ENCODE measurements at regions not wholly inside any gene's neighbourhood (a gene's known extent, or its start where the extent isn't known, plus 50 kb on each side); places are given as distances from the start of the nearest gene placed in this dataset.

GRCh38 chr11:128311742-128312719 lies 275.3 kb downstream of the ETS1 start:
- TF ChIP-seq CTCF (IDR thresholded peaks at IDR 0.05), result no peak
- no peak for TF ChIP-seq POLR2AphosphoS5 (IDR thresholded peaks at IDR 0.05)
- TF ChIP-seq POLR2A (IDR thresholded peaks at IDR 0.05), result no peak
- Histone ChIP-seq H3K4me3 (no peak overlapping the region), H3K9me3 (no peaks in the 10 kb centered on the region), H3K4me1 (replicated peaks) (no peaks in the 10 kb centered on the region), H3K27me3 (replicated peaks; ENCODE audit: insufficient read depth) (no peaks in the 10 kb centered on the region), H3K36me3 (no peaks in the 10 kb centered on the region), H3K27ac (no peak overlapping the region)
- 55% methylated on average over 3 of the region's 3 CpGs for WGBS
- no peak for DNase-seq (ENCODE audit: low spot score)
- intact Hi-C loops (cut with DNase I), result no loop called here

GRCh38 chr11:128310676-128311445 lies 276.5 kb downstream of the ETS1 start:
- no peaks in the 10 kb centered on the region for H3K4me1 ChIP-seq (replicated peaks)
- no peaks in the 10 kb centered on the region for H3K27me3 ChIP-seq (replicated peaks; ENCODE audit: insufficient read depth)
- H3K9me3 ChIP-seq, result no peaks in the 10 kb centered on the region
- no peak overlapping the region for H3K27ac ChIP-seq
- no peak overlapping the region for H3K4me3 ChIP-seq
- TF ChIP-seq POLR2A (IDR thresholded peaks at IDR 0.05) (no peak), CTCF (IDR thresholded peaks at IDR 0.05) (no peak), POLR2AphosphoS5 (IDR thresholded peaks at IDR 0.05) (no peak)
- DNase-seq (ENCODE audit: low spot score), result no peak
- intact Hi-C loops (cut with DNase I), result no loop called here
- WGBS, result 79% methylated on average over 7 of the region's 7 CpGs
- no peaks in the 10 kb centered on the region for H3K36me3 ChIP-seq

- TF ChIP-seq POLR2AphosphoS5 (IDR thresholded peaks at IDR 0.05) (no peak), POLR2A (IDR thresholded peaks at IDR 0.05) (no peak), CTCF (IDR thresholded peaks at IDR 0.05) (no peak)
- Histone ChIP-seq H3K36me3 (no peaks in the 10 kb centered on the region), H3K4me3 (no peak overlapping the region), H3K4me1 (replicated peaks) (no peaks in the 10 kb centered on the region), H3K27me3 (replicated peaks; ENCODE audit: insufficient read depth) (no peaks in the 10 kb centered on the region), H3K27ac (no peak overlapping the region), H3K9me3 (no peaks in the 10 kb centered on the region)
- DNase-seq (ENCODE audit: low spot score), result no peak
- intact Hi-C loops (cut with DNase I), result no loop called here
- 86% methylated on average over 3 of the region's 3 CpGs for WGBS
Measured at GRCh38 chr11:128310005-128310404, 277.4 kb downstream of the ETS1 start.

DNA sequence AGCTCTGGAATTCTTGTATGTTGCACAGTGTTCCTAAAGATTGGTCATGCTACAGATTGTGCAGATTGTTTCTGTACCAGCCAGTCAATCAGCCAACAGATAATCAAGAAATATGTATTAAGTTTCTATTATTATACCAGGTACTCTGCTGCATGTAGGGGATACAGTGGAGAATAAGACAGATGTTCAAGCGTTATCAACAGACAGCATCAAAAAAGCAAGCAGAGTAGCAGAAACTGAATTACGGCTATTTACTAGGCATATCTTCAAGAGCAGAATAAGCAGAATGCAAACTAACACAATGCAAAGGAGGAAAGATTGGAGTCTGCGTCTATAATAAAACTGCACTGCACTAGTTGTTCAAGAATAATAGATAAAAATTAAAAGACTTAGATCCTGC lies 278.6 kb downstream of the ETS1 start:
- H3K4me3 ChIP-seq, result no peak overlapping the region
- no peaks in the 10 kb centered on the region for H3K36me3 ChIP-seq
- WGBS, result 75% methylated on average over 3 of the region's 3 CpGs
- H3K27me3 ChIP-seq (replicated peaks; ENCODE audit: insufficient read depth), result no peaks in the 10 kb centered on the region
- no peaks in the 10 kb centered on the region for H3K4me1 ChIP-seq (replicated peaks)
- no peak overlapping the region for H3K27ac ChIP-seq
- H3K9me3 ChIP-seq, result no peaks in the 10 kb centered on the region
- DNase-seq (ENCODE audit: low spot score), result no peak
- TF ChIP-seq POLR2A (IDR thresholded peaks at IDR 0.05), result no peak
- TF ChIP-seq POLR2AphosphoS5 (IDR thresholded peaks at IDR 0.05), result no peak
- no peak for TF ChIP-seq CTCF (IDR thresholded peaks at IDR 0.05)
- intact Hi-C loops (cut with DNase I), result no loop called here

Data from prostate gland (tissue), 2 donors.